ENCODE measurements at regions not wholly inside any gene's neighbourhood (a gene's known extent, or its start where the extent isn't known, plus 50 kb on each side); places are given as distances from the start of the nearest gene placed in this dataset.

DNA sequence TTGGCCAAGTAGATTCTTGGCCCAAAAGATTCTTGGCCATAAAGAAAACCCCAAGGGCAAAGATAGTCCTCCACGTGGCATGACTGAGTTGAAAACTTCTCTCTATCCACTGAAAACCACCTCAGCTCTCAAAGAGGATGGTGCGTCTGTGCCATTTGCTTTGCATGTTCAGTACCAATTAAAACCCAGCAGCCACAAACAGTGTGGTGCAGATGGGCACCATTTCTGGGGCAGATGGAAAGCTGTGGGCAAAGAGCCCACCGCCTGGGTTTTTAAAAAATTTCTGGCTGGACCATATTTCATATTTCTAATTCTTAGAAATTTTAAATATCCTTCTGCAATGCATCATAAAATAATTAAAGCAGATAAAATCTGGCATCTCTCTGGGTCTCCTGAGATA is 84.5 kb upstream of the PUM3 start:
- Histone ChIP-seq H3K36me3 (ENCODE audit: control insufficient read depth, insufficient read depth, low read length) (no peaks in the 10 kb centered on the region), H3K9ac (ENCODE audit: insufficient read depth, low read length) (no peak overlapping the region), H3K27ac (ENCODE audit: insufficient read depth, low read length) (no peak overlapping the region), H3K9me3 (ENCODE audit: control insufficient read depth, insufficient read depth, low read depth, low read length) (no peaks in the 10 kb centered on the region), H2AFZ (ENCODE audit: low read length) (no peak overlapping the region), H3K4me2 (ENCODE audit: extremely low read depth, insufficient read depth, low read length) (no peak overlapping the region), H3K27me3 (ENCODE audit: control insufficient read depth, insufficient read depth, low read length) (no peaks in the 10 kb centered on the region), H3K4me3 (replicated peaks in 1 of 4; ENCODE audit: control extremely low read depth in 1 of 4, insufficient read depth in 1 of 4, low read depth in 3 of 4, low read length in 4 of 4) (no peak overlapping the region), H3K4me1 (ENCODE audit: control insufficient read depth, extremely low read depth, insufficient read depth, low read length) (no peaks in the 10 kb centered on the region), H4K20me1 (ENCODE audit: control insufficient read depth, extremely low read depth, insufficient read depth, low read length) (no peaks in the 10 kb centered on the region), H3K79me2 (ENCODE audit: control insufficient read depth, insufficient read depth, low read length) (no peaks in the 10 kb centered on the region)
- DNase-seq (ENCODE audit: low read depth in 2 of 2): no peak
- TF ChIP-seq CTCF (conservative IDR thresholded peaks at IDR 0.05 in 1 of 2, IDR thresholded peaks at IDR 0.05 in 1 of 2; ENCODE audit: low read depth in 1 of 2, low read length in 2 of 2) (no peak), EZH2 (IDR thresholded peaks at IDR 0.05; ENCODE audit: low read length, missing control alignments) (no peak)

- Histone ChIP-seq H3K36me3 (ENCODE audit: control insufficient read depth, insufficient read depth, low read length) (no peaks in the 10 kb centered on the region), H3K27me3 (ENCODE audit: control insufficient read depth, insufficient read depth, low read length) (no peaks in the 10 kb centered on the region), H3K4me1 (ENCODE audit: control insufficient read depth, extremely low read depth, insufficient read depth, low read length) (no peaks in the 10 kb centered on the region), H3K9me3 (ENCODE audit: control insufficient read depth, insufficient read depth, low read depth, low read length) (no peaks in the 10 kb centered on the region), H3K4me3 (replicated peaks in 1 of 4; ENCODE audit: control extremely low read depth in 1 of 4, insufficient read depth in 1 of 4, low read depth in 3 of 4, low read length in 4 of 4) (no peak overlapping the region), H4K20me1 (ENCODE audit: control insufficient read depth, extremely low read depth, insufficient read depth, low read length) (no peaks in the 10 kb centered on the region), H3K9ac (ENCODE audit: insufficient read depth, low read length) (no peak overlapping the region), H3K27ac (ENCODE audit: insufficient read depth, low read length) (no peak overlapping the region), H2AFZ (ENCODE audit: low read length) (no peak overlapping the region), H3K79me2 (ENCODE audit: control insufficient read depth, insufficient read depth, low read length) (no peaks in the 10 kb centered on the region), H3K4me2 (ENCODE audit: extremely low read depth, insufficient read depth, low read length) (no peak overlapping the region)
- DNase-seq (ENCODE audit: low read depth in 2 of 2): no peak
- TF ChIP-seq CTCF (conservative IDR thresholded peaks at IDR 0.05 in 1 of 2, IDR thresholded peaks at IDR 0.05 in 1 of 2; ENCODE audit: low read depth in 1 of 2, low read length in 2 of 2): no peak
- no peak for TF ChIP-seq EZH2 (IDR thresholded peaks at IDR 0.05; ENCODE audit: low read length, missing control alignments)
Observed at GRCh38 chr9:2925016-2925415, 81.1 kb upstream of the PUM3 start.

- H3K79me2 ChIP-seq (ENCODE audit: control insufficient read depth, insufficient read depth, low read length): no peaks in the 10 kb centered on the region
- no peak for DNase-seq (ENCODE audit: low read depth in 2 of 2)
- no peak overlapping the region for H2AFZ ChIP-seq (ENCODE audit: low read length)
- no peaks in the 10 kb centered on the region for H3K9me3 ChIP-seq (ENCODE audit: control insufficient read depth, insufficient read depth, low read depth, low read length)
- no peak overlapping the region for H3K4me2 ChIP-seq (ENCODE audit: extremely low read depth, insufficient read depth, low read length)
- H3K4me3 ChIP-seq (replicated peaks in 1 of 4; ENCODE audit: control extremely low read depth in 1 of 4, insufficient read depth in 1 of 4, low read depth in 3 of 4, low read length in 4 of 4): no peak overlapping the region
- no peaks in the 10 kb centered on the region for H3K36me3 ChIP-seq (ENCODE audit: control insufficient read depth, insufficient read depth, low read length)
- no peaks in the 10 kb centered on the region for H4K20me1 ChIP-seq (ENCODE audit: control insufficient read depth, extremely low read depth, insufficient read depth, low read length)
- no peaks in the 10 kb centered on the region for H3K27me3 ChIP-seq (ENCODE audit: control insufficient read depth, insufficient read depth, low read length)
- H3K9ac ChIP-seq (ENCODE audit: insufficient read depth, low read length): no peak overlapping the region
- H3K4me1 ChIP-seq (ENCODE audit: control insufficient read depth, extremely low read depth, insufficient read depth, low read length): no peaks in the 10 kb centered on the region
- no peak overlapping the region for H3K27ac ChIP-seq (ENCODE audit: insufficient read depth, low read length)
- TF ChIP-seq EZH2 (IDR thresholded peaks at IDR 0.05; ENCODE audit: low read length, missing control alignments): no peak
- no peak for TF ChIP-seq CTCF (conservative IDR thresholded peaks at IDR 0.05 in 1 of 2, IDR thresholded peaks at IDR 0.05 in 1 of 2; ENCODE audit: low read depth in 1 of 2, low read length in 2 of 2)
Observed at GRCh38 chr9:2924380-2924768, 80.5 kb upstream of the PUM3 start.
